GM10266 (cell line): ENCODE measurements at regions not wholly inside any gene's neighbourhood (a gene's known extent, or its start where the extent isn't known, plus 50 kb on each side); places are given as distances from the start of the nearest gene placed in this dataset.
"Not testable (repeated sequence)": the region's sequence is repeated elsewhere in the genome, so short reads cannot be mapped to it uniquely, and the experiment has no call there.

Experiments
- DNase-seq: peaks from one replicate; pipeline ENCODE4 v3.0.0; 2012; ENCODE audit errors: extremely low spot score
- TF ChIP-seq, protein P1 (sequence below): IDR thresholded peaks from 2 replicates; pipeline ENCODE4 v1.5.1; 2012; ENCODE audit warnings: mild to moderate bottlenecking, low read depth; ENCODE audit not compliant: control insufficient read depth, insufficient read depth; ENCODE audit errors: missing control alignments

DNA sequence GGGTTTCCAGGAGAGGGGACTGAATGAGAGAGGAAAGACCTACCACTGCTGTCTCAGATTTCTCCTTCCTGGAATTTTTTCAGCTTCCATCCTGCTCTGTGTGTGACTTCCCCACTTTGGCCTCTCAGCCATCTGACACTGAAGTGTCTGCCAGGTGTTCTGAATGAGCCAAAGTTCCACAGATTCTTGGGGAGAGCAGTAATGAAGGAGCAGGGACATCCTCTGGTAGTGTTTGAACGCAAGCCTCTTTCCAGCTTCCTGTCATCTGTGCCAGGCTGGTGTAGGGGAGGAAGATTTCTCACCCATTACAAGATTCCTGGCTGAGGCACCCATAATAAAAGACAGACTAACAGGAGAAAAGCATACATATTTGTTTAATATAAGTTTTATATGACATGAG is 141.7 kb upstream of the NRXN3 start:
- DNase-seq = no peak
- TF ChIP-seq, protein P1, sequence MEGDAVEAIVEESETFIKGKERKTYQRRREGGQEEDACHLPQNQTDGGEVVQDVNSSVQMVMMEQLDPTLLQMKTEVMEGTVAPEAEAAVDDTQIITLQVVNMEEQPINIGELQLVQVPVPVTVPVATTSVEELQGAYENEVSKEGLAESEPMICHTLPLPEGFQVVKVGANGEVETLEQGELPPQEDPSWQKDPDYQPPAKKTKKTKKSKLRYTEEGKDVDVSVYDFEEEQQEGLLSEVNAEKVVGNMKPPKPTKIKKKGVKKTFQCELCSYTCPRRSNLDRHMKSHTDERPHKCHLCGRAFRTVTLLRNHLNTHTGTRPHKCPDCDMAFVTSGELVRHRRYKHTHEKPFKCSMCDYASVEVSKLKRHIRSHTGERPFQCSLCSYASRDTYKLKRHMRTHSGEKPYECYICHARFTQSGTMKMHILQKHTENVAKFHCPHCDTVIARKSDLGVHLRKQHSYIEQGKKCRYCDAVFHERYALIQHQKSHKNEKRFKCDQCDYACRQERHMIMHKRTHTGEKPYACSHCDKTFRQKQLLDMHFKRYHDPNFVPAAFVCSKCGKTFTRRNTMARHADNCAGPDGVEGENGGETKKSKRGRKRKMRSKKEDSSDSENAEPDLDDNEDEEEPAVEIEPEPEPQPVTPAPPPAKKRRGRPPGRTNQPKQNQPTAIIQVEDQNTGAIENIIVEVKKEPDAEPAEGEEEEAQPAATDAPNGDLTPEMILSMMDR = no peak

DNA sequence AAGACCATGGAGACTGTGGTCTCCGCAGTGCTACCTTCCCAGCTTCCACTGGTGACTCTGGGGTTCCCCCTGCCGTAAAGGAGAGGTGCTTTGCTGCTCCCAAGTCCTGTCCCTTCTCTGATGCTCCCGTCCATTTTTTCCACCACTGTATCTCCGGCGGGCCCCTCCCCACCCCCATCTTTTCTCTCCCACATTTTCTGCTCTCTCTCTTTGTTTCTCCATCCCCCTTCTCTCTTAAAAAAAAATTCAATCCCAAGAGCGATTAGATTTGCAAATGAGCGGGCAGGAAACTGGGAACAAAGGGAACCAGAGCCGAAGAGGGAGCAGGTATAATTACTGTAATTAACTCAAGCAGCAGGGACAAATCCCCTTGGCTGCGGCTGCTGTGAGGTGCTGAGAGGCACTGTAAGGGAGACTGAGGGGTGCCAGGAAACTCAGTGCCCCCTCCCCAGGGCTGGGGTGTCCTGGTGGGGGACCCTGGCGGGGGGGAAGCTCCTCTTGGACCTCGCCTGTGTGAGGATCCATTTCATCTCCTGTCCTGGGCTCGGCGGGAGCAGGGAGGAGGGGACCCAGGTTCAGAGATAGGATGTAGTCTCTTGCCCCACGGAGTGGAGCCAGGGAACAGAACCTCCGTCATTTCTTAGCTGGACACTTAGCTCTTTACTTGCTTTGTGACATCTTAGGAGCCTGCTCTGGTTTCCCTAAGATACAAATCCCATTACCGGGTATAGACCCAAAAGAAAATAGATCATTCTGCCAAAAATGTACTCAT is 140.4 kb upstream of the NRXN3 start:
- DNase-seq = no peak
- TF ChIP-seq, protein P1 = no peak

DNA sequence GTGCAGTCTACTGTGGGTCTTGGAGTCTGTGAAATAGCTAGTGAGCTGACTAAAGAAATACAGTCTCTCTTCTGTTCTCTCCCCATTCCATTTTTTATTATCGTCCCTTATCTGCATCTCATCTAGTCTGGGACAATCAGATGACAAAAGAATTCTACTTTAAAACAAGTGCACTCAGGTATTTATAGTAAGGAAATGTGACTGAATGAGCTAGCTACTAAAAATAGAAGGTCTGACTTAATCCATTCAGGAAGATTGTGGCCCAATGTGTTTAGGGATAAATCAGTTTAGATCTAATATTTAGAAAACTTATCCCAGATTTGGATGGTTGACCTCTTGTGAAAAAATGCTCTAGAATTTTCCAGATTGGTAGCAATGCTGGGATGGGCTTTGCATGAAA is 126.8 kb upstream of the NRXN3 start:
- TF ChIP-seq, protein P1 = no peak

DNA sequence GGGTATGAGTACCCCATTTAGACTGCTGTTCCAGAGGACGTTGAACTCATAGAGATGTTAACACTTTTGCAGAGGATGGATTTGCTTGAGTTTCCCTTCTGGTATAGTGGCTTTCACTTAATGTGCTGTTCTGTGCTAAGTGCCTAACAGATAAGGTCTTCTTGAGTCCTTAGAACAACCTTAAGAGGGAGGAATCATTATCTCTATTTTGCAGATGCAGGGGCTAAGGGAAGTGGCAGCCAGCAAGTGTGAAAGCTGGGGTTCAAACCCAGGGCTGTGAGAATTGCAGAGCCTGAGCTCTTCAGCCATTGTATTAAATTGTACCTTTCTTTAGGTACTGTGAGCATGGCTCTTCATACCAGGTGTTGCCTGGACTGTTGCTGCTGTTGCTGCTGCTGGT is 122.1 kb upstream of the NRXN3 start:
- DNase-seq = no peak

More for the DNA sequence above, 126.8 kb upstream of the NRXN3 start:
- no peak for DNase-seq

DNA sequence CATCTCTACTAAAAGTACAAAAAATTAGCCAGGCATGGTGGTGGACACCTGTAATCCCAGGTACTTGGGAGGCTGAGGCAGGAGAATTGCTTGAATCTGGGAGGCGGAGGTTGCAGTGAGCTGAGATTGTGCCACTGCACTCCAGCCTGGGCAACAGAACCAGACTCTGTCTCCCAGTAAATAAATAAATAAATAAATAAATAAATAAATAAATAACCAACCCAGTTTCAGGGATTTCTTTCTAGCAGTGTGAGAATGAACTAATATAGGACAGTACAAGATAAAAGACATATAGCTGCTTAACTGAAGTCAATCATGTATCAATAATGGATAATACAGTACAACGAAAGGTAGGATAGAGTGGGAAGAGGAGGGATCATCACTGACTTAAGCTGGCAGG is 113.3 kb upstream of the NRXN3 start:
- not testable (repeated sequence) for DNase-seq

More for the DNA sequence above, 122.1 kb upstream of the NRXN3 start:
- TF ChIP-seq, protein P1 = no peak

DNA sequence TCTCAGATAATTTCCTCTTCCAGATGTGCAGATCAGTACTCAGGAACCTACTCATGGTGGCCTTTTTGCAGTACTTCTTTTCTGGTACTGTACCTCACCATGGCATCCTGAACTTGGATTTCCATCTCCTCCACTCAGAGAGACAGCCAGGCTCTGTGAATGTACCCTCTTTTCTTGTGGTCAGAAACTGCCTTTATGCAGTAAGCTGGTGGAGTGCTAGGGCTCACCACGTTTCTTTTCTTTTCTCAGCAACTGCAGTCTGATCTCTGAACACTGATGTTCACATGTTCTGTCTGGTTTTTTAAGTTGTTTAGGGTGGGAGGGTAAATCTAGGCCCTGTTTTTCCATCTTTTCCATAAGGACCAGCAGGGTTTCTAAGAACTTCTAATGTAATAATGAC is 99.8 kb upstream of the NRXN3 start:
- TF ChIP-seq, protein P1 = no peak
- no peak for DNase-seq

DNA sequence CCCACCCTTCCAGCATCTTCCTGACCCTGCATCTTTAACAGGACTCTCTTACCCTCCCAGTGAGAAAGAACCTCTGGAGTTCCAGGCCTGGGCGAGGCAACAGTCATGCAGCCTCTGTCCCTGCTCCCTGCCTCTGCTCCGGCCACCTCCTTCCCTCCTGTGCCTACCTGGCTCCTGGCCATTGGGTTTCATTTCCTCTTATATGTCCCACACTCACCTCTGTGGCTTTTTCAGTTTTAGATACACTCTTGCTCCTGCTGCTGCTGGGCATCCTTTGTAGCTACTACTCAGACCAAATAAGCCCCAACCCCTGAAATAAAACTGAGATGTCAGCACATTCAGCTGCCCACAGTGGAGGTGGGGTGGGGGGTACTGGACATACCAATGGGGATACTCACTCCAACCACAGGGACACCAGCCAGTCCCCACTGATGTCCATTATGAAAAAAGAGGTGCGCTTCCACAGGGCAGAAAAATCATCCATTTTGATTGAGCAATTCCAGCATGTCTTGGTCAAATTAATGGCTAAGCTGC is 99.1 kb upstream of the NRXN3 start:
- TF ChIP-seq, protein P1 = no peak
- no peak for DNase-seq
